ENCODE measurements at regions not wholly inside any gene's neighbourhood (a gene's known extent, or its start where the extent isn't known, plus 50 kb on each side); places are given as distances from the start of the nearest gene placed in this dataset.

- TF ChIP-seq CTCF (IDR thresholded peaks at IDR 0.05; ENCODE audit: poor library complexity) (no peak), EZH2 (IDR thresholded peaks at IDR 0.05; ENCODE audit: borderline replicate concordance) (no peak), EZH2phosphoT487 (IDR thresholded peaks at IDR 0.05; ENCODE audit: low read depth, severe bottlenecking, unreplicated experiment) (no peak)
Measured at GRCh38 chr18:6563896-6564295, 149.2 kb upstream of the L3MBTL4 start.
